NCI-H146 treated with DMSO at 0.1 percent for 48 hours (cell line): ENCODE measurements at regions not wholly inside any gene's neighbourhood (a gene's known extent, or its start where the extent isn't known, plus 50 kb on each side); places are given as distances from the start of the nearest gene placed in this dataset.

Source experiments
- DNase-seq: peaks from one replicate; lab custom pipeline; 2025; ENCODE audit not compliant: unreplicated experiment; lab: John Stamatoyannopoulos, UW

DNA sequence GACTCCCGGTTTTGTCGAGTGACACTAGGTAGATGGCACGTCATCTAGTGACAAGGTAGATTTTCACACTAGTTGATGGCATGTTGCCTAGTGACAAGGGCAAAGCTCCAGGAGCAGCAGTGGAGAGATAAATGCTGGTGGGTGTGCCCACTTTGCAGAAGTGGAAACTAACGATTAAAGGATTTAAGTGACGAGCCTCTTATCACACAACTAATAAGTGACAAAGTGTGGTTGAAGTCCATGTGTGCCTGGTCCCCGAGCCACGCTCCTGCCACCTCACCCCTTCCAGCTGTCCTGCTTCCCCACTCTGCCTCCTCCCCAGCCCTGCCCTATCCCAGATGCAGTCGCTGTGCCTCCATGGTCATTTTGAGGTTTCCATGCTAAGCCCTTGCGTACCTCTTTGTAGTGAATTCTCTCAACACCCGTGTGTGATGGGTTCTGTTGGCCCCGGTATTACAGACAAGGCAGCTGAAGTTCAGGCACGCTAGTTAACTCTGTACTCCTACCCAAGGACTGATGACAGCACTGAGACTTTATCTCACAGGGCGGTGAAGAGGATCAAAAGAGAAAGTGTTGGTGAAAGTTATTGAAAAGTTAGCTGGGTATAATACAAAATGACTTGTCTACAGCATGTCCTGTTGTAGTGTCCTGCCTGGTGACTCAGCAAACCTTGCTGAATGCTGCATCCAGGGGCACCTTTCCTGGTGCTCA is 113.4 kb upstream of the GLI2 start:
- no peak for DNase-seq

- DNase-seq: no peak
Observed at GRCh38 chr2:120622886-120623753, 112.5 kb upstream of the GLI2 start.

DNA sequence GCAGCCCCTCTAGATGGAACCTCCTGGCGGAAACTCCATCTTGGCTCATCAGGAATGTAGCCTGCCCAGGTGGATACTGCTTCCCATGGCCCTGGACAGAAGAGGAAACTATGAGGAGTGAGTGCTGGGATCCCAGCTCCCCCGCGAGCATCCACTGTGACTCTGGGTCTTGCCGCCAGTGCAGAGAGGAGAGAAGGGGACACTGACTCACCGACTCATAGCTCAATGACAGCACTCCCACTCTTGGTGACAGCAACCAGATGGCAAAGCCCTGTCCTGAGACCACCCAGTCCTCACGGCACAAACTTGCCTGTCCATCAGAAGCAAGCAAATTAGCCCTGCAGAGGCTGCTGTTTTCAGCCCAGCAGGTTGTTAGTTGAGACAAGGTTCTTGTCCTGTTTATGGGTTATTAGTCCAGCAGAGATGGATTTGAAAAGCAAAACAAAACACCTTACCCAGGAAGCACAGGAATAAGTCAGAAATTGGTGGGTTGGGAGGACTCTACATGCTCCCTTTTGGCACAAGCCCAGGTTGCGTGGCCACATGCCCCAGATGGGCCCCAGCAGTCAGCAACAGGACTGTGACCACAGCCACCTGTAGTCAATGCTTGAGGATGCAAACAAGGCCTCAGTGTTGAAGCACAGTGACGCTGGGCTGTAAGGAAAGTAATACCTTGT is 111.5 kb upstream of the GLI2 start:
- no peak for DNase-seq

- DNase-seq: no peak
Observed at GRCh38 chr2:120624738-120625446, 110.8 kb upstream of the GLI2 start.

GRCh38 chr2:120625865-120626560 is 109.7 kb upstream of the GLI2 start:
- DNase-seq: no peak

GRCh38 chr2:120626566-120626965 is 109.1 kb upstream of the GLI2 start:
- no peak for DNase-seq

GRCh38 chr2:120628248-120628647 is 107.4 kb upstream of the GLI2 start:
- DNase-seq: no peak

- DNase-seq: no peak
Observed at GRCh38 chr2:120629241-120629895, 106.3 kb upstream of the GLI2 start.

DNA sequence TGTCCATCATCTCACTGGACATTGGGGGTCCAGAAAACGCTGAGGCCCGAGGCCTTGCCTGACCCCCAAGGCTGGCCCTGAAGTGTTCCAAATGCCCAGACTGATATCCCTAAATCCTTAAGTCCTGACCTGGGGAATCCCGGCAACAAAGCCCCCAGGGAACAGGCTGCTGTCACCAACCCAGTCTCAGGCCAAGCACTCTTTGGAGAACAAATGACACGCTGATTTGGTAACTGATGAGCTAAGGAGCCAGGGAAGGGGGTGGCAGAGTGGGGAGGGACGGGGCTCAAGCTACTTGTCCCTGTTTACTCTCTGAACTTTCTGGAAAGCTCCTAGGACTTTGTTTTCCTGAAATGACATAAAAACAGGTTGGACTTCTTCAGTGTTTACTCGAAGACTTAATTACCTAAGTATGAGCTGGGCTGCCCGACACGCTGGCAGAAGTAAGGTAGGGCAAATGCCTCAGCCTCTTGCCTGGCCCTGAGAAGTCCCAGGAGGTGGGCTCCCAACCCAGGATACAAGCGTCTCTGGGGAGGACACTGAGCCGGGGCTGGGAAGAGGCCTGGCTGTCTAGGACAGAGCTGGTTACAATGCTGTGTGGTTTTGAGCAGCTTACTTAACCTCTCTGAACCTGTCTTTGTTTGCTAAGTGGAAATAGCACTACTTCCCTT is 105.5 kb upstream of the GLI2 start:
- DNase-seq: no peak

DNA sequence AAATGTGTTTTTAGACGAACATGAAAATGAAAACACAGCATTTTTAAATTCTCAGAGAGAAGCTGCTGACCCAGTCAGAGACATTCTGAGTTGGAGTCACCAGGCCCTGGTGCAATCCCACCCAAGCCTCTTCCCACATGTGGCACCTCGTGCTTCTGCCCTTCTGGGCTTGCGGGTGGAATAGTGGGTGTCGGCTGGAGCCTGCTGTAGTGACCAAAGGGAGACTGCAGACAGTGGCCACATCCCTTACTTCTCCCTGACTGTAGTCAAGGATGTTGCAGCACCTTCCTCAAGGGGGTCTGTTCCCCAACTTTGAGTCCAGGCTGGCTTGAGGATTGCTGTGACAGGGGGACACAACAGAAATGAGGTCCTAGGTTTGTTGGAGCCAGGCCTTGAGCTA is 104.4 kb upstream of the GLI2 start:
- DNase-seq: no peak

- no peak for DNase-seq
Observed at GRCh38 chr2:120631724-120632123, 103.9 kb upstream of the GLI2 start.

DNA sequence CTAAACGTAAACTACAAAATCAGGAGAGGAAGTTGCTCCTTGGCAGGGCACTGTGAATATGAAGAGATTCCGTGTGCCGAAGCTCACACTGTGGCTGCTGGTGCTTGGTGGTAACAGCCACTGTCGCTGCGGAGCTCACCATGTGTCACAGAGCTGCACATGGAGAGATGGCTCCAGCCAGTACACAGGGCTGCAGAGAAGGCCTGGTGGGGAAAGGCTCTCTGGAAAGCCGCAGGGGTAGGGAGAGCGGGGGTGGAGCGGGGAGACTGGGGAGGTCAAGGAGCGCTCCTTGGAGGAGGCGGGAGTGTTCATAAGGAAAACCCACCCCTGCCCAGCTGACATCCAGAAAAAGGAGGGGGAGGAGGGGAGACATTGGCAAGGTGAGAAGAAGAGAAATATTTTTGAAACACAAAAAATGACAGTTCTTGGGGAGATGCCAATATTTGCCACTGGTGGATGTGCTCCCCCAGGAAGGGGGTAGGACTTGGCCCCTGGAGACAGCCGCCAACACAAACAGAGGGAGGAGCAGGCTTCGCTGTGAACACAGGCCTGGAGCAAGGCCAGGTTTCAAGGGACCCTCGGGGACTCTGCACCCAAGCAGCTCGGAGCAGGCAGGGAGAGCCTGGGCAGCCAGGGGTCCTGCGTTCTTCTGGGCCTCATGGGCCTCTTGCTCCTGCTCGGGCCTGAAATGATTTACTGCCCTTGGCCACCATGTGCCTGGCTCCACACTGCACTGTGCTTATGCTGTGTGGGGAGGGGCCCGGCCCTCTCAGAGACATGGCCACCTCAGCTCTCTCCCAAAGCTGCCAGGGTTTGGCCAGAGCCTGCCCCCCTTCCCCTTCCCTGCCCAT is 102.6 kb upstream of the GLI2 start:
- DNase-seq: no peak

DNA sequence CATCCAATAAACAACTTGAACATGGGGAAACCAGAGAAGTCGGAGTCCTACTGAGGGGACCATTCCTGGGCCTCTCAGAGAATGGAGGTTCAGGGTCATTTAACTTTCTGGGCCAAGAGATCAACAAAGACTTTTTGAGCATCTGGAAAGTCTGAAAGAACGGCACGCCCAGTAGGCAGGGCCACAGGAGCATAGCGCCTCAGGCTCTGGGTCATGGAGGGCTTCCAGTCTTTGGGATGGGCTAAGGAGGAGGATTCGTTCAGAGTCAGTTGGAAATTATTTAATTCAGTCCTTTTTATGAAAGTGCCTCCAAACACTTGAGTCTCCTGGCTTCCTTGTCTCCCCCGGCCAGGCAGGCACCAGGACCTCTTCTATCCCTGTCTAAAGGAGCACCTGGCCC is 101.1 kb upstream of the GLI2 start:
- no peak for DNase-seq

- no peak for DNase-seq
Observed at GRCh38 chr2:120635146-120635545, 100.5 kb upstream of the GLI2 start.

DNA sequence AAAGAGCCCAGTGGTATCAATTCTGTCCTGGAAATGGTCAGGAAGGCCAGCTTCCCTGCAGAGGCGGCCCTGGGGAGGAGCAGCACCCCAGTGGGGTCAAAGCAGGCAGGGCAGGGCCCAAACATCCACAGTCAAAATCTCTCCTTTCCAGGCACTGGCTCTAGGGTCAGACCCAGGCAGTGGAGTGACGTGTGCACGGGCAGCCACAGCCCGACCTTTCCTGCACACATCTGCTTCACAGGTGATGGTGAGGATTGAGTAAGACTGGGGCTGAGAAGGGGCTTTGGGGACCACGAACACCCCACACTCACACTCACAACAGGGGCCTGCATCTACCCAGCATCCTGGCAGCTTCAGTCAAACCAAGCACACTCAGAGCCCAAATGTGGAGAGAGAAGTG is 97.8 kb upstream of the GLI2 start:
- DNase-seq: no peak

DNA sequence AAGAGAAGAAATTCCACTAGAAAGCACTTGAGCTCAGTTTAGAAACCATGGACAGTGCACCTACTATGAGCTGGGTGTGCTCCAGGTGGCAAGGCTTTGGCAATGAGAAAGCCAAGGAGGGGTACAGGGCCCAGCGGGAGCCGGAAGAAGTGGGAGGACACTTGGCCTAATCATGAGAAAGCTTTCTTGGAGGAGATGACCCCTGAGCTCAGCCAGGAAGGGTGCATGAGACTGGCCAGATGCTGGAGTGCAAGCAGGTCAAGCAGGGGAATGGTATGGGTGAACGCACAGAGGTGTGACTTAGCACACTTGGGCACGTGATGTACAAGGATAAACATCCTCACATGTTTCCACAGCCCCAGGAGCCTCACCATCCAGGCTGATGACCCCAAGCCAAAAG is 97.2 kb upstream of the GLI2 start:
- no peak for DNase-seq

GRCh38 chr2:120641366-120641771 is 94.3 kb upstream of the GLI2 start:
- DNase-seq: no peak

DNA sequence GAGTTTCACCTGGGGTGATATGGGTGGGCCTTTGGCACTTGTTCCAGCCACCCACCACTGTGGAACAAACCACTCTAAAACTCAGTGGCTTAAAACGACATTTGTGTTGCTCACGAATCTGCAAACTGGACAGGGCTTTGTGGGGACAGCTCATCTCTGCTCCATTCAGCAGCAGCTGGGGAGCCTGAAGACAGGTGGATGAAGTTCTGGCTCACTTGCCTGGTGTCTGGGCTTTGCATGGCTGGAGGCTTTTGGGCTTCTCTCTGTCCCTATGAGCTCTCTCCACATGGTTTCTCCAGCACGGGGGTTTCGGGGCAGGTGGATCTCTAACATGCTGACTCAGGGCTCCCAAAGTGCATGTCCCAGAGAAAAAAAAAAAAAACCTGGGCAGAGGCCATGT is 93.0 kb upstream of the GLI2 start:
- no peak for DNase-seq

DNA sequence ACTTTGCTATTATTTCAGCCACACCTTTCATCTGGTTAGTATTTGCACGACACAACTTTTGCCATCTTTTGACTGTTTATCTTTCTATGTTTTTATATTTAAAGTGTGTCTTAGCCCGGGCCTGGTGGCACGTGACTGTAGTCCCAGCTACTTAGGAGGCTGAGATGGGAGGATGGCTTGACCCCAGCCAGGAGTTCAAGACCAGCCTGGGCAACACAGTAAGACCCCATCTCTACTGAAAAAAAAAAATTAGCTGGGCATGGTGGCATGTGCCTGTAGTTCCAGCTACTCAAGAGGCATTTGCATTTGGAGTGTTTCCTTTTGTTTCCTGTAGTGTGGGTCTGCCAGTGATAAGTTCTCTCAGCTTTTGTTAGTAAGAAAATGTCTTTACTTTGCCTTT is 88.7 kb upstream of the GLI2 start:
- DNase-seq: no peak
